ENCODE measurements at regions not wholly inside any gene's neighbourhood (a gene's known extent, or its start where the extent isn't known, plus 50 kb on each side); places are given as distances from the start of the nearest gene placed in this dataset.

DNA sequence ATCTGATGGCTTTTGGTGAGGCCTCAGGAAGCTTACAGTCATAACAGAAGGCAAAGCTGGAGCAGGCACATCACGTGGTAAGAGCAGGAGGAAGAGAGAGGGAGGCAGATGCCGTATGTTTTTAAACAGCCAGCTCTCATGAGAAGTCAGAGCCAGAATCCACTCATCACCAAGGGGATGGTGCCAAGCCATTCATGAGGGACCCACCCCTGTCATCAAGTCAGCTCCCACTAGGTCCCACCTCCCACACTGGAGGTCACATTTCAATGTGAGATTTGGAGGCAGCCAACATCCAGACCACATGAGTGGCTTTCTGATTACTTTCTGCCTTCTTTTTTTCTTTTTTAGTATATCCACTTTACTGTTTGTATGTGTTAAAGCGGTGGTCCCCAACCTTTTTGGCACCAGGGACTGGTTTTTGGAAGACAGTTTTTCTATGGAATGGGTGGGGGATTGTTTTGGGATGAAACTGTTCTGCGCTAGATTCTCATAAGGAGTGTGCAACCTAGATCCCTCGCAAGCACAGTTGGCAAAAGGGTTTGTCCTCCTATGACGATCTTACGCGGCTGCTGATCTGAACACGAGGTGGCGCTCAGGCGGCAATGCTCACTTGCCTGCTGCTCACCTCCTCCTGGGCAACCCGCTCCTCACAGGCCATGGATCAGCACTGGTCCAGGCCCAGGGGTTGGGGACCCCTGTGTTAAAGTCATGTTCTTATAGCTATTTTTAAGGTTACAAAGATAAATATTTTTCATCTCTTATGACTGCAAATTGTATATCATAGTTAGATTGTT lies 61.7 kb downstream of the SLIT2 start:
- CTCF ChIA-PET (ENCODE audit: unreplicated experiment): no interaction called here
- H3K9me2 ChIP-seq (ENCODE audit: insufficient read depth, low read length): no peaks in the 10 kb centered on the region
- DNase-seq (ENCODE audit: low spot score): peak; percentile 2
- H3K27ac ChIP-seq (ENCODE audit: low read depth, low read length, poor library complexity, severe bottlenecking): no peak overlapping the region
- no peak overlapping the region for H3K4me3 ChIP-seq (ENCODE audit: low read depth, low read length, poor library complexity, severe bottlenecking)
- H3K4me2 ChIP-seq (ENCODE audit: low read length): no peak overlapping the region
- TF ChIP-seq, protein P1, sequence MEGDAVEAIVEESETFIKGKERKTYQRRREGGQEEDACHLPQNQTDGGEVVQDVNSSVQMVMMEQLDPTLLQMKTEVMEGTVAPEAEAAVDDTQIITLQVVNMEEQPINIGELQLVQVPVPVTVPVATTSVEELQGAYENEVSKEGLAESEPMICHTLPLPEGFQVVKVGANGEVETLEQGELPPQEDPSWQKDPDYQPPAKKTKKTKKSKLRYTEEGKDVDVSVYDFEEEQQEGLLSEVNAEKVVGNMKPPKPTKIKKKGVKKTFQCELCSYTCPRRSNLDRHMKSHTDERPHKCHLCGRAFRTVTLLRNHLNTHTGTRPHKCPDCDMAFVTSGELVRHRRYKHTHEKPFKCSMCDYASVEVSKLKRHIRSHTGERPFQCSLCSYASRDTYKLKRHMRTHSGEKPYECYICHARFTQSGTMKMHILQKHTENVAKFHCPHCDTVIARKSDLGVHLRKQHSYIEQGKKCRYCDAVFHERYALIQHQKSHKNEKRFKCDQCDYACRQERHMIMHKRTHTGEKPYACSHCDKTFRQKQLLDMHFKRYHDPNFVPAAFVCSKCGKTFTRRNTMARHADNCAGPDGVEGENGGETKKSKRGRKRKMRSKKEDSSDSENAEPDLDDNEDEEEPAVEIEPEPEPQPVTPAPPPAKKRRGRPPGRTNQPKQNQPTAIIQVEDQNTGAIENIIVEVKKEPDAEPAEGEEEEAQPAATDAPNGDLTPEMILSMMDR (conservative IDR thresholded peaks at IDR 0.05; ENCODE audit: low read length): peak; percentile 37; the same call in 1 of the 2 replicates
- no peak for TF ChIP-seq EZH2phosphoT487 (IDR thresholded peaks at IDR 0.05; ENCODE audit: borderline replicate concordance, low read depth, low read length)
- intact Hi-C loops (cut with micrococcal nuclease; ENCODE audit: unreplicated experiment): no loop called here
- POLR2A ChIA-PET: interaction anchor here (0.6 kb wide), 1 partner anchor 1329 kb away, joined by 3 read pairs; no protein-coding TSS in a partner anchor
- H4K20me1 ChIP-seq (ENCODE audit: insufficient read depth, low read length): no peaks in the 10 kb centered on the region
- H3K36me3 ChIP-seq (ENCODE audit: insufficient read depth, low read length): no peaks in the 10 kb centered on the region
- no peaks in the 10 kb centered on the region for H3K4me1 ChIP-seq (ENCODE audit: insufficient read depth, low read length, poor library complexity, severe bottlenecking)
- no peaks in the 10 kb centered on the region for H3K79me2 ChIP-seq (ENCODE audit: insufficient read depth, low read depth, low read length)
- H3K9me3 ChIP-seq (ENCODE audit: low read length): no peaks in the 10 kb centered on the region
- BruUV-seq (replicated peaks): no TSS peak
- no peak overlapping the region for H2AFZ ChIP-seq (ENCODE audit: low read length)

DNA sequence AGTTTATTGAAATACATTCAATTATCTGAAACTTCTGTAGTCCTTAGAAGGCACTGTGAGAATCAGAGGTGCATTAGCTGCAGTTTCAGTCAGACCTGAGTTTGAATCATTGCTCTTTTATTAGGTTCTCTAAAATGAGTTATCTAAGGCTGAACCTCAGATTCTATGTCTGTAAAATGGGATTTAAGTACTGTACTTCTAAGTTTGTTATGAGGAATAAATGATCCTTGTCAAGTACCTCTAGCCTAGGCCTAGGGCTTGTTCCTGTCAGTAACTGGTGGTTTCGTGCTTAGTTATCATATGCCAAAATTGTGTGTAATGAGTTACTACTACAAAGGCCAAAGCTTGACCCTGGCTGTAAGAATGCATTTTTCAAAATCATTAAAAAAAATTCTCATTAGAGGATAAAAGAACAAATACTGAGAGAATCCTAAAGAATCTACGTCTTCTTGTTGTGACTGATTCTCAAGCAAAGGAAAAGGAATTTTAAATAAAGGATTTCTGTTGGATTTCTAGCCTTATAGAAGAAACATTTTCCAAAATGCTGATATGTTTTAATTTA lies 65.8 kb downstream of the SLIT2 start:
- no peak overlapping the region for H3K27ac ChIP-seq (ENCODE audit: low read depth, low read length, poor library complexity, severe bottlenecking)
- no peaks in the 10 kb centered on the region for H3K36me3 ChIP-seq (ENCODE audit: insufficient read depth, low read length)
- no peak for TF ChIP-seq EZH2phosphoT487 (IDR thresholded peaks at IDR 0.05; ENCODE audit: borderline replicate concordance, low read depth, low read length)
- H3K4me1 ChIP-seq (ENCODE audit: insufficient read depth, low read length, poor library complexity, severe bottlenecking): no peaks in the 10 kb centered on the region
- H4K20me1 ChIP-seq (ENCODE audit: insufficient read depth, low read length): no peaks in the 10 kb centered on the region
- CTCF ChIA-PET (ENCODE audit: unreplicated experiment): no interaction called here
- intact Hi-C loops (cut with micrococcal nuclease; ENCODE audit: unreplicated experiment): no loop called here
- no peak for DNase-seq (ENCODE audit: low spot score)
- H2AFZ ChIP-seq (ENCODE audit: low read length): no peak overlapping the region
- POLR2A ChIA-PET: no interaction called here
- no TSS peak for BruUV-seq (replicated peaks)
- H3K4me2 ChIP-seq (ENCODE audit: low read length): no peak overlapping the region
- H3K9me2 ChIP-seq (ENCODE audit: insufficient read depth, low read length): no peaks in the 10 kb centered on the region
- H3K9me3 ChIP-seq (ENCODE audit: low read length): no peaks in the 10 kb centered on the region
- no peaks in the 10 kb centered on the region for H3K79me2 ChIP-seq (ENCODE audit: insufficient read depth, low read depth, low read length)
- H3K4me3 ChIP-seq (ENCODE audit: low read depth, low read length, poor library complexity, severe bottlenecking): no peak overlapping the region

DNA sequence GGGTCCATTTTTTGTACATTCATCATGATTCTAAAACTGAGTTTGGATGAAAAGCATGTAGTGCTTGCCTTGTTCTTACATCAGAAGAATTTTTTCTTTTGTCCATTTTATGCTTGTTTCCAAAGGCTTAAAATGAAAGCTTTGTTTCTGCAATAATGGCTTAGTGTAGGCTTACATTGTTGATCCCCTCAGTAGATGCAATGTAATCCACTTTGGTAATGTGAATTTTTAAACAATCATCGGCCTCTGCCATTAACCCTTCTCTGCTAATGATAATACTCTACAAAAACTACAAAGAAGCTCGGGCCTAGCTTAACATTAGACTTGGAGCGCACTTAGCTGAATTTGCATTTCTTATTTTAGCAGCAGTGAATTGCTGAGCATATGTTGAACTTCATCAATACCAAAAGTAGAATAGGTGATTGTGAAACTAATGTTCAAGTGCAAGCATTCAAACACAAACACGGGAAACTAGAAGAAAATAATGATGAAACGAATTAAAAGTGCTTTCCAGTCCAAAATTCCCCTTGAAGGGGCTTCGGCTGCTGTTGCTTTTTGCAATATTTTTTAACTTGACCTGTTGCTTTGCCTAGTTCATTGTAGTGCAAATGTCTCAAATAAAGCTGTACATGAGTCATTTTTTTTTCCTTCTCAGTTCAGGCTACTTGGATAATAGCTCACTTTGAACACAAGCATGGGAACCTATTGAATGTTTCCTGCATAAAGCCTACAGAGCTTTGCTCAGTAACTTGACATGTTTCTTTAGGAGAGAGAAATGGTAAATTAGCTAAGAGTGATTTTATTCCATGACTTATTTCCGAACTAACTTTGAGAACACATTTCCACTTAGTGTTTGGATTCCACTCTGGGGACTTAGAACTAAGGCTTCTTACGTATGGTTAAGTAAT lies 66.5 kb downstream of the SLIT2 start:
- CTCF ChIA-PET (ENCODE audit: unreplicated experiment): no interaction called here
- BruUV-seq (replicated peaks): no TSS peak

More for the DNA sequence above, 66.5 kb downstream of the SLIT2 start:
- intact Hi-C loops (cut with micrococcal nuclease; ENCODE audit: unreplicated experiment): no loop called here
- POLR2A ChIA-PET: interaction anchor here (0.6 kb wide), 1 partner anchor 559 kb away, joined by 3 read pairs; no protein-coding TSS in a partner anchor
- Histone ChIP-seq H3K79me2 (ENCODE audit: insufficient read depth, low read depth, low read length) (no peaks in the 10 kb centered on the region), H3K4me1 (ENCODE audit: insufficient read depth, low read length, poor library complexity, severe bottlenecking) (no peaks in the 10 kb centered on the region), H4K20me1 (ENCODE audit: insufficient read depth, low read length) (no peaks in the 10 kb centered on the region), H3K36me3 (ENCODE audit: insufficient read depth, low read length) (no peaks in the 10 kb centered on the region), H3K4me2 (ENCODE audit: low read length) (no peak overlapping the region), H3K9me3 (ENCODE audit: low read length) (no peaks in the 10 kb centered on the region), H3K27ac (ENCODE audit: low read depth, low read length, poor library complexity, severe bottlenecking) (no peak overlapping the region), H3K9me2 (ENCODE audit: insufficient read depth, low read length) (no peaks in the 10 kb centered on the region), H3K4me3 (ENCODE audit: low read depth, low read length, poor library complexity, severe bottlenecking) (no peak overlapping the region), H2AFZ (ENCODE audit: low read length) (no peak overlapping the region)
- DNase-seq (ENCODE audit: low spot score): no peak
- TF ChIP-seq EZH2phosphoT487 (IDR thresholded peaks at IDR 0.05; ENCODE audit: borderline replicate concordance, low read depth, low read length): no peak
- TF ChIP-seq, protein P1 (conservative IDR thresholded peaks at IDR 0.05; ENCODE audit: low read length): no peak

Measured in OCI-LY7 (cell line).